Fibroblast of villous mesenchyme (primary cell): ENCODE measurements at regions not wholly inside any gene's neighbourhood (a gene's known extent, or its start where the extent isn't known, plus 50 kb on each side); places are given as distances from the start of the nearest gene placed in this dataset.
A peak's percentile ranks its signal among the peaks of the same experiment; 100 is the strongest.

Experiments used
- DNase-seq: peaks from one replicate; pipeline ENCODE4 v3.0.0-alpha.2; 2010; ENCODE audit warnings: low read depth
- H3K4me3 ChIP-seq: 2 replicates; pipeline ENCODE4 v1.5.1; 2011; ENCODE audit warnings: low read depth, mild to moderate bottlenecking, low read length
- TF ChIP-seq, protein P1 (sequence below): IDR thresholded peaks from 2 replicates; pipeline ENCODE4 v1.5.1; 2012; ENCODE audit warnings: low read depth, mild to moderate bottlenecking, low read length; ENCODE audit not compliant: insufficient read depth

DNA sequence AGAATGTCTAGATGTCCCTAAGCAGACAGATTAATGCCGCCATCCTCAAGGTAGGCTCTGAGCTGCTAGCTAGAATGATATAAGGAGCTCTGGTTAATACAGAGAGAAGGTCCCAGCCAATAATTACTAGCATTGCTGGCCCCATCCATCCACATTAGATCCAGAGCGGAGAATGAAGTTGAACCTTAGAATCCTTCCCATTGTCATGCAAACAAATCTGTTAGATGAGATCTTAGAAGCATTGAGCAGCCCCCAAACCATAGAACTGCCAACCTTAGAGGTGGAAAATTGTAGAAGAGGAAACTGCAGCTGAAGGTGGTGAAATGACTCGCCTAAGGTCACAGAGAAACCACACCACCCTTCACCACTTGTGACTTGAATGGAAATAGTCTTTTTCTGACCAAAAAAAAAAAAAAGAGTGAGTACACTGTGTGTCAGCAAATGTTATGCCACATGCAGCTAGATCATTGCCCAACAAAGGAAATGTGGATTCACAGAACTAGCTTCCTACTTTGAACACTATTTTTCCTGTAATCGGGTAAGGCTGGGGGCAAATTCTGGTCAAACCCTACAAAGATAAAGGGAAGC is 162.1 kb downstream of the SMIM20 start:
- TF ChIP-seq, protein P1, sequence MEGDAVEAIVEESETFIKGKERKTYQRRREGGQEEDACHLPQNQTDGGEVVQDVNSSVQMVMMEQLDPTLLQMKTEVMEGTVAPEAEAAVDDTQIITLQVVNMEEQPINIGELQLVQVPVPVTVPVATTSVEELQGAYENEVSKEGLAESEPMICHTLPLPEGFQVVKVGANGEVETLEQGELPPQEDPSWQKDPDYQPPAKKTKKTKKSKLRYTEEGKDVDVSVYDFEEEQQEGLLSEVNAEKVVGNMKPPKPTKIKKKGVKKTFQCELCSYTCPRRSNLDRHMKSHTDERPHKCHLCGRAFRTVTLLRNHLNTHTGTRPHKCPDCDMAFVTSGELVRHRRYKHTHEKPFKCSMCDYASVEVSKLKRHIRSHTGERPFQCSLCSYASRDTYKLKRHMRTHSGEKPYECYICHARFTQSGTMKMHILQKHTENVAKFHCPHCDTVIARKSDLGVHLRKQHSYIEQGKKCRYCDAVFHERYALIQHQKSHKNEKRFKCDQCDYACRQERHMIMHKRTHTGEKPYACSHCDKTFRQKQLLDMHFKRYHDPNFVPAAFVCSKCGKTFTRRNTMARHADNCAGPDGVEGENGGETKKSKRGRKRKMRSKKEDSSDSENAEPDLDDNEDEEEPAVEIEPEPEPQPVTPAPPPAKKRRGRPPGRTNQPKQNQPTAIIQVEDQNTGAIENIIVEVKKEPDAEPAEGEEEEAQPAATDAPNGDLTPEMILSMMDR = no peak
- peak; percentile 6 for DNase-seq
- no peak overlapping the region for H3K4me3 ChIP-seq

DNA sequence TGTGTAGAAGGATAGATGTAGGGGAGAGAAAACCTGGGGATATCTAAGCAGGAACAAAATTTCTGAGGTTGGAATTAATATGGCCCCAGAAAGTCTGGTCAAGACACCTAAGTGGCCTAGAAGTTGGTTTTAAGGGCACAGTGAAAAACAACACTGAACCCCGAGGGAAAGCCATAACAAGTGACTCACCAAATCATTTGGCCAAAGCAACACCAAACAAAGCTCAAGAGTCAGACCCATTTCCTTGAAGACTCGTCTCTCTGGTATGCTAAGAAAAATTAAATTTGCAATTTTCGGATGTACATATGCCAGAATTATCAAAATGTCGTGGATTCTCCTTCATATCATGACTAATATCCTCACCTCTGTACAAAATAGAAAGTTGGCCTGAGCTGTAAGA is 162.9 kb downstream of the SMIM20 start:
- DNase-seq = peak; percentile 11
- TF ChIP-seq, protein P1 = no peak
- H3K4me3 ChIP-seq = no peak overlapping the region

- no peak overlapping the region for H3K4me3 ChIP-seq
- TF ChIP-seq, protein P1 = no peak
- no peak for DNase-seq
Measured at GRCh38 chr4:26077756-26078155, 163.7 kb downstream of the SMIM20 start.

DNA sequence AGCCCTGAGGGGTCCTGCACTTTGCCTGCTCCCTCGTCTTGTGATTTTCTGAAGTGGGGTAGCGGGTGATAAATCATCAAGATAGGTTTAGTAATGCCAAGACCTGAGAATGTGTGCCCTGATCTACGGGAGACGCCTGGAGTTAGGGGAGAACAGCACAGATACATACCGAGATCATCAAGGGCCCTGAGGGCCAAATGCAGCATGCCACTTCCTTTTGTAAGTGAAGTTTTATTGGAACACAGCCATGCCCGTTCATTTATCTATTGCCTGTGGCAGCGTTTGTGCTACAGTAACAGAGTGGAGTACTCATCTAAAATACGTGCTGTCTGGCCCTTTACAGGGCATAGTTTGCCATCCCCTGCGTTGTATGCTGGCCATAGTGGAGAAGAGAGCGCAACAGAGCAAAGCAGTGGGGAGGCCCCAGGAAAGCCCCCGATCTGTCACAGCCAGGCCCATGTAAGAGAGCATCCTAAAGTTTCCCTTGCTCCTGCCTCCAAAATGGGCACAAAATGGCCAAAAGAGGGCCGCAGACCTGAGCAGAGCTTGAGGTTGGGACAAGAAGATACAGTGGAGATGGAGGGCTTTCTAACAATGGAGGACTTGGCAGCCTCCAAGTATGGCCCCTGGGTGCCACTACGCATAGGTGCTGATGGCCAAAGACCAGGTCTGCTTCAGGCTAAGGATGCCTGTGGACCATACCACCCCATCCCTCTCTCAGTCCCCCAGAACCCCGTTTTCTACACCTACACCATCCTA is 167.0 kb downstream of the SMIM20 start:
- no peak for DNase-seq
- no peak overlapping the region for H3K4me3 ChIP-seq
- TF ChIP-seq, protein P1 = no peak

DNA sequence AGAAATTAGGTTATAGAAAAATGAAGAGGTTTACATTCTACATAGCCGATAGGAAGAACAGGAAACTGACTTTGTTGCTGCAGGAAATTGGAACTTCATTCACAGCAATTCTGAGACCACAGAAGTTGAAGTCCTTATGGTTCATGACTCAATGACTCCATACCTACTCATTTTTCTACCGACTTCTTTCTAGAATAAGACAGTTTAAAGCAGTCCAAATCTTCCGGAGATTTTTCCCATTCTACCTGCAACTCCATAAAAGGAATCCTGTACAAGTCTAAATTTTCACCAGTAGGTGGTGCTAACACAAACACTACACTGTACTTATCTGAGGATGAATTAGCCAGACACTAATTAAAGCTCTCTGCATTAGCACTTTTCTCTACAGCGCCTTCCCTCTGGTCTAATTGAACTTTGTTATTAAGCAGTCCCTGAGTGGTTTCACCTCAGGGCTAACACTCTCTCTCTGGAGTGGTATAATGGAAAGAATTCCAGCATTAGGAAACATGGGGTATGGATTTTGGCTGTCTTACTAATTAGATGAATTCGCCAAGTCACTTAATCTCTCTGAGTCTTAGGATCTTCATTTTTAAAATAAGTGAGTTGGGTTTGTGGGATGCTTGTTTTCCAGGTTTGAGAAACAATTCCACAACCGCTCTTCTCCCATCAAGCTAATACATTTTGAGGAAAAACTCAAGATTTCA is 167.9 kb downstream of the SMIM20 start:
- H3K4me3 ChIP-seq = no peak overlapping the region
- TF ChIP-seq, protein P1 = peak; percentile 66
- DNase-seq = peak; percentile 76

DNA sequence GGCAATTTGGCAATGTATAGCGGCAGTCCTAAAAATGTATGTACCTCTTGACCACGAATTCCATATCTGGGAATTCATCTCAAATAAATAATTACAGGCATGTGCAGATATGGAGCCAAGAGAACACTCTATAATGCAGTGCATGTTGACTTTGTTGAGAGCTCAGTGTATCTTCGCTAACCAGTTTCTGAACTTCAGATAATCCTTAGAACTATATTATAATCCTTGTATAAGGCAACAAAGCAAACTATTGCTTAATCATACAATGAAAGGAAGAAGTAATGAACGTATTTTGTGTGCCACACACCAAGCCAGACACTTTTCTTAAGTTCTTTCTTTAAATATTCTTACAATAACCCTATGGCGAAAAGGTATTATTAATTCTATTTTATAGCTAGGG is 168.5 kb downstream of the SMIM20 start:
- no peak for DNase-seq
- H3K4me3 ChIP-seq = no peak overlapping the region
- TF ChIP-seq, protein P1 = no peak
